PFSK-1 (cell line): ENCODE measurements at regions not wholly inside any gene's neighbourhood (a gene's known extent, or its start where the extent isn't known, plus 50 kb on each side); places are given as distances from the start of the nearest gene placed in this dataset.

Experiments used
- FOXP2 ChIP-seq: optimal IDR thresholded peaks from 2 replicates; pipeline ENCODE3; 2011; ENCODE audit warnings: borderline replicate concordance, control low read depth, inconsistent platforms; ENCODE audit not compliant: insufficient read depth; ENCODE audit errors: extremely low read length, extremely low read depth
- POLR2AphosphoS5 ChIP-seq: IDR thresholded peaks from 2 replicates; pipeline ENCODE4 v1.6.1; 2012; ENCODE audit warnings: low read depth, mild to moderate bottlenecking, control low read depth, low read length, moderate library complexity
- REST ChIP-seq, 2 experiments: IDR thresholded peaks; 2 replicates each; pipeline versions ENCODE4 v1.6.1 to v1.8.0; 2011 to 2012; ENCODE audit warnings: low read depth in 2 of 2, low read length in 2 of 2, control low read depth in 1 of 2, inconsistent platforms in 1 of 2, mild to moderate bottlenecking in 1 of 2, moderate library complexity in 1 of 2; ENCODE audit not compliant: insufficient read depth in 1 of 2
- SIN3A ChIP-seq: IDR thresholded peaks from 2 replicates; pipeline ENCODE4 v1.6.1; 2012; ENCODE audit warnings: mild to moderate bottlenecking, low read length, moderate library complexity, borderline replicate concordance; ENCODE audit not compliant: insufficient read depth
- TAF1 ChIP-seq: IDR thresholded peaks from 2 replicates; pipeline ENCODE4 v1.6.1; 2012; ENCODE audit warnings: low read length, control low read depth, borderline replicate concordance; ENCODE audit not compliant: insufficient read depth

- TF ChIP-seq TAF1 (no peak), POLR2AphosphoS5 (no peak), FOXP2 (no peak), REST (IDR thresholded peaks at IDR 0.05; ENCODE audit: insufficient read depth in 1 of 2, low read depth in 2 of 2, low read length in 2 of 2) (no peak), SIN3A (no peak)
Observed at GRCh38 chr15:69963385-69963784, 134.3 kb downstream of the TLE3 start.
